ENCODE measurements at regions not wholly inside any gene's neighbourhood (a gene's known extent, or its start where the extent isn't known, plus 50 kb on each side); places are given as distances from the start of the nearest gene placed in this dataset.

DNA sequence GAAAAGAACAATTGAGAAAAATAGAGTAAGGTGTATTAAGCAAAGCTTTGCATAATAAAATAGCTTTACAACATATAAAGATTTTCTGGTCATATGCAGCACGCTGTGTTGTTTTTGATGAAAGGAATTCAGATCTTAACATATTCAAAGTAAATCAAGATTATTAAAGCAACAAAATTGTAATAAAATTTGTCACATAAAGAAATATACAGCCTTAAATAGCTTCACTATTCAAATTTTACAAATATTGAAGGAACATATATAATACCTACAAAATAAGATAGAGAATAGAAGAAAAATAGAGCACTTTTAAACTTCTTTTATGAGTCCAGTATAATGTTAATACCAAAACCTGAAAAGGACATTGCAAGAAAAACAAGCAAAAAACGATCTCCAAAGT, 749.1 kb upstream of the POT1 start:
- TF ChIP-seq, protein P1, sequence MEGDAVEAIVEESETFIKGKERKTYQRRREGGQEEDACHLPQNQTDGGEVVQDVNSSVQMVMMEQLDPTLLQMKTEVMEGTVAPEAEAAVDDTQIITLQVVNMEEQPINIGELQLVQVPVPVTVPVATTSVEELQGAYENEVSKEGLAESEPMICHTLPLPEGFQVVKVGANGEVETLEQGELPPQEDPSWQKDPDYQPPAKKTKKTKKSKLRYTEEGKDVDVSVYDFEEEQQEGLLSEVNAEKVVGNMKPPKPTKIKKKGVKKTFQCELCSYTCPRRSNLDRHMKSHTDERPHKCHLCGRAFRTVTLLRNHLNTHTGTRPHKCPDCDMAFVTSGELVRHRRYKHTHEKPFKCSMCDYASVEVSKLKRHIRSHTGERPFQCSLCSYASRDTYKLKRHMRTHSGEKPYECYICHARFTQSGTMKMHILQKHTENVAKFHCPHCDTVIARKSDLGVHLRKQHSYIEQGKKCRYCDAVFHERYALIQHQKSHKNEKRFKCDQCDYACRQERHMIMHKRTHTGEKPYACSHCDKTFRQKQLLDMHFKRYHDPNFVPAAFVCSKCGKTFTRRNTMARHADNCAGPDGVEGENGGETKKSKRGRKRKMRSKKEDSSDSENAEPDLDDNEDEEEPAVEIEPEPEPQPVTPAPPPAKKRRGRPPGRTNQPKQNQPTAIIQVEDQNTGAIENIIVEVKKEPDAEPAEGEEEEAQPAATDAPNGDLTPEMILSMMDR (IDR thresholded peaks at IDR 0.05; ENCODE audit: unreplicated experiment) = no peak
- Mint-ChIP-seq H3K27ac (no peak overlapping the region), H3K9me3 (ENCODE audit: low read depth) (no peaks in the 10 kb centered on the region), H3K36me3 (ENCODE audit: insufficient read depth) (no peaks in the 10 kb centered on the region), H3K4me3 (ENCODE audit: low read depth) (no peak overlapping the region), H3K27me3 (no peaks in the 10 kb centered on the region), H3K4me1 (ENCODE audit: low read depth) (no peaks in the 10 kb centered on the region)
- DNase-seq (ENCODE audit: low spot score, unreplicated experiment) = no peak

DNA sequence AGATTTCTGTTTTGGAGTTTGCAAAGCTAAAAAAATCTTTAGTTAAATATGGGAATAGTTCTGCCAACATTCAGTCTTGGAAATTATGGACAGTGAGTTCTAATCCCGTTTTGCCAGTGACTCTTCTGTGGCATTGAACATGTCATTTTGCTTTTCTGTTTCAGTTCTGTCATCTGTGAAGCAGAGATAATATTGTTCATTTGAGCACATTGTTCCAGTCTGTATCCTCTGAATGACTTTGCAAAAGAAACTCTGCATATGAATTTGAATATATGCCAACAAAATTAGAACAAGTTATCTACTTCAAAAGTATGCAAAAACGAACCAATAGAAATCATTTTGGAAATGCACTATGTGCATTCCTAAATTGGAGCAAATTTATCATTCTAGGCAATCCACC, 746.0 kb upstream of the POT1 start:
- Mint-ChIP-seq H3K4me1 (ENCODE audit: low read depth) (no peaks in the 10 kb centered on the region), H3K9me3 (ENCODE audit: low read depth) (no peaks in the 10 kb centered on the region), H3K27me3 (no peaks in the 10 kb centered on the region), H3K36me3 (ENCODE audit: insufficient read depth) (no peaks in the 10 kb centered on the region), H3K27ac (no peak overlapping the region), H3K4me3 (ENCODE audit: low read depth) (no peak overlapping the region)
- DNase-seq (ENCODE audit: low spot score, unreplicated experiment) = no peak
- TF ChIP-seq, protein P1 (IDR thresholded peaks at IDR 0.05; ENCODE audit: unreplicated experiment) = no peak

DNA sequence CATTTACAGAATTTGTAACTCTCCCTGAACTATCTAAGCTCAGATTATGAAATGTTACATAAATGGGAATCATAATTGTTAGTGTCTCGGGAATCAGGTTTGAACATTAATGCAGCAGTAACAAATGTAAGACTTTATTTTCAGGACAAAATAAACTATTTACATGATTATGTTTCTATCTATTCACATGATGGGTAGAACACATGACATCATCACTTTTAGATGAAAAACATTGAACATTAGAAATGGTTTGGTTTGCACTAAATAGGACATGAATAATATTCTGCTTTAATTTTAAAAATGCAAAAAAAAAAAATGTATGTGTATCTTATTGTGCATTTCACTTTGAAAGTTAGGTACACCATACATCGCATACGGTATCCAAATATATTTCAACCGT, 745.5 kb upstream of the POT1 start:
- no peaks in the 10 kb centered on the region for H3K27me3 Mint-ChIP-seq
- H3K4me3 Mint-ChIP-seq (ENCODE audit: low read depth) = no peak overlapping the region
- no peak for DNase-seq (ENCODE audit: low spot score, unreplicated experiment)
- H3K4me1 Mint-ChIP-seq (ENCODE audit: low read depth) = no peaks in the 10 kb centered on the region
- TF ChIP-seq, protein P1 (IDR thresholded peaks at IDR 0.05; ENCODE audit: unreplicated experiment) = no peak
- no peak overlapping the region for H3K27ac Mint-ChIP-seq
- H3K36me3 Mint-ChIP-seq (ENCODE audit: insufficient read depth) = no peaks in the 10 kb centered on the region
- no peaks in the 10 kb centered on the region for H3K9me3 Mint-ChIP-seq (ENCODE audit: low read depth)

DNA sequence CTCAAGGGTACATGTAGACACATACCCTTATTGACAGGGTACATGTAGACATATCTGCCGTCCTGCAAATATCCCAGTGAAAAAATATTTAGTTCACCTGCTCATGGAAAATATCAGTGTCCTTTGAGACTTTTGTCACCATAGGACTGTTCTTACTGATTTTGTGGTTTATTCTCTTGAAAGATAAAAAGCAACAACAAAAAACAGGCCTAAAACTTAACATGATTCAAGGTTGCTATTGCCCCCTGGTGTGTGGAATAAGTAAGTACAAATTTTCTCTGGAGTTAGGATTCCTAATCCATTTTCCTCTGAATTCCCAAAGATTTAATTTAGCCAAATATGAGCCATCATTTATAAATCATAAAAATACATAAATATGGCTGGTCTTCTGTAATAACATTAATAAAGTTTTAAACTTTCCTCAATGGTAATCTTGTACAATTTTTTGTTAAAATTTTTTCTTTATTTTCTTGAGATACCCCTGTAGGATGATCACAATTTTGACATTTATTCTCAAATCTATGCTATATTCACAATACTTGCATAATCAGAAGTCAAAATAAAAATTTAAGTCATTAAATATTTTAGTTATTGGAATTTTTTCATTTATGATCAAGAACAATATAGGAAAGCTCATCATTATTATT, 741.4 kb upstream of the POT1 start:
- TF ChIP-seq, protein P1 (IDR thresholded peaks at IDR 0.05; ENCODE audit: unreplicated experiment) = peak; percentile 78
- H3K27ac Mint-ChIP-seq = no peak overlapping the region
- no peak for DNase-seq (ENCODE audit: low spot score, unreplicated experiment)
- H3K4me1 Mint-ChIP-seq (ENCODE audit: low read depth) = no peaks in the 10 kb centered on the region
- no peaks in the 10 kb centered on the region for H3K9me3 Mint-ChIP-seq (ENCODE audit: low read depth)
- H3K4me3 Mint-ChIP-seq (ENCODE audit: low read depth) = no peak overlapping the region
- H3K36me3 Mint-ChIP-seq (ENCODE audit: insufficient read depth) = no peaks in the 10 kb centered on the region
- no peaks in the 10 kb centered on the region for H3K27me3 Mint-ChIP-seq

DNA sequence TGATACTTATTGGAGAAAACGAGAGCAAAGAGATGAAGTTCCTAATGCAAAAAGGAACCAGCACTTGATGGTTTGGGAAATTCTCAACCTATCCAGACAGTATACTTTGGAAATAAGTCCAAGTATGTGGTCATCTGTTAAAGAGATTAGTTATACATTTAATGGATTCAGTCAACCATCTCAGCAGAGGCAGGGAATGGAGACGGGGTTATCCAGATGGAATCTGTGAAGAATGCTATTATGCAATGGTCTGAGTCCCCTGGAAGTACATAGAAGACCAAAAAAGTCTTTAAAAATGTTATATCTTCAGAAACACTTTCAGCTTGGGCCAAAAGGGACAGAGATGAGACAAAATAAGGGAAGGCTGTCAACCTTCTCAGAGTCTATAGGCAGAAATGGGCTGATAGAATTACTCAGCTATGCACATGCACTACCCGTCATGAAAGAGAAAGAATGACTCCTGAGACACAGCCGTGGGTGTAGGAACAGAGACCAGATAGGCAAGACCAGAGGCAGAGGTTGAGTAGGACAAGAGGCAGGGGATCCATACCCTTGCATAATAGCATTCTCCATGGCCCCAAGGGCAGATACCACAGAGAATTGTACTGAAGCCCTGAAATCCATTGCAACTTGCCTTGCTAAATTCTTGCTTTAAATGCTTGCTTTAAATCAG, 738.8 kb upstream of the POT1 start:
- H3K4me1 Mint-ChIP-seq (ENCODE audit: low read depth) = peaks cover 9% of the 10 kb centered on the region
- no peaks in the 10 kb centered on the region for H3K27me3 Mint-ChIP-seq
- H3K27ac Mint-ChIP-seq = no peak overlapping the region
- DNase-seq (ENCODE audit: low spot score, unreplicated experiment) = no peak
- TF ChIP-seq, protein P1 (IDR thresholded peaks at IDR 0.05; ENCODE audit: unreplicated experiment) = no peak
- H3K9me3 Mint-ChIP-seq (ENCODE audit: low read depth) = no peaks in the 10 kb centered on the region
- no peaks in the 10 kb centered on the region for H3K36me3 Mint-ChIP-seq (ENCODE audit: insufficient read depth)
- no peak overlapping the region for H3K4me3 Mint-ChIP-seq (ENCODE audit: low read depth)

All from progenitor cell of endocrine pancreas (in vitro differentiated cells).